NCI-H187 (cell line): ENCODE measurements at regions not wholly inside any gene's neighbourhood (a gene's known extent, or its start where the extent isn't known, plus 50 kb on each side); places are given as distances from the start of the nearest gene placed in this dataset.

ENCODE experiments used
- DNase-seq, 2 experiments: peaks; one replicate each; lab custom pipeline; 2025; lab: John Stamatoyannopoulos, UW

DNA sequence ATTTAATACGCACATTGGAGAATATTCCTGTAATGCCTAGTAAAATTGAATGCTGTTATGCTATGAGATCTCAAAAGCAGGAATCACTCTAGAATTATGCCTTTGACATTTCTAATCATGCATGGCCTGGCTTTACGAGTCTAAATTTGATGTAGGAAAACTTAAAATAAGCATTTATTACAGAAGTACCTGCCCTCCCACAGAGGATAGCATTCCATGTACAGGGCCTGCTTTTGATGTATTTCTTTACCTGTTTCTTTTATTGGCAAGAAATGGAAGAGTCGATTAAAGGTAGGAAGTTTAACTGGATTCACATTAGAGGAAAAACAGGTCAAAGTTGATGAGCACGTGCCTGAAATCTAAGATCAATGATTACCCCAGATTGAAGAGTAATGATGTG is 219.5 kb downstream of the PCDH7 start:
- DNase-seq = no peak

DNA sequence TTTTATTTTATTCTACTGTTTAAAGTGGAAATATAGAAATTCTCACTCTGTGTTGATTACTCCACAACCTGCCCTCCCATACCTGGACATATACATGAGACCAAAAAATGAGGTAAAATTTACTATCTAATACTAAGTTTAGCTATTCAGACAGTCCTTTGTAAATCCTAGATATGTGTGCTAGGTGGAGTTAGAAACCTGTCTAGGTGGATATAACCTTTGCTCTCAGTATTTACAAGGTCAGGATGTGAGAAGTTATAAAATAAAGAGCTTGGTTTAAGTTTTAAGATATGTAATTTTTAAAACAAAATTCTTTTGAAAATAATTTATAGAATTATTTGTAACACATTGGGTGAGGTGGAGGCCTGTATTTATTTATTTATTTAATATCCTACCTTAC is 221.5 kb downstream of the PCDH7 start:
- no peak for DNase-seq

- no peak for DNase-seq
Observed at GRCh38 chr4:30943356-30943755, 223.2 kb downstream of the PCDH7 start.

GRCh38 chr4:30945586-30945985 is 225.4 kb downstream of the PCDH7 start:
- DNase-seq = no peak

- DNase-seq = no peak
Observed at GRCh38 chr4:30946288-30946687, 226.1 kb downstream of the PCDH7 start.

GRCh38 chr4:30948653-30949052 is 228.5 kb downstream of the PCDH7 start:
- DNase-seq = no peak

- DNase-seq = no peak
Observed at GRCh38 chr4:30950737-30951136, 230.6 kb downstream of the PCDH7 start.

- DNase-seq = no peak
Observed at GRCh38 chr4:30952526-30953219, 232.5 kb downstream of the PCDH7 start.

DNA sequence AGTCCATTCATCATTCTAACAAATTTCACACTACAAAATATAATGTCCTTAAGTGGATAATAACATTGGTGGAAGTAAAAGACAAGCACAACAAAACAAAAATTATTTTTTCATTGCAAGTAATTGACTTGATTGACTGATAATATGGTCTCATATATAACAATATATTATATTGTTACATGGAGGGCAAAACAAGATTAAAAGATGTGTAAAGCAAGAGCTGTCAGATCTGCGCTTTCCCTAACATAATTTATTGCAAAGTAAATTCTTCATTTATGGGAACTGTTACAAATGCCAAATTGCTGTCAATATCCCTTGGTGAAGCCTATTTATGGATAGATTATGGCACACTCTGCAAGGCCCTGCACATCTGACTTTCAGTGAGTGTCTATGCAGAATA is 233.6 kb downstream of the PCDH7 start:
- DNase-seq = no peak

GRCh38 chr4:30956916-30957315 is 236.7 kb downstream of the PCDH7 start:
- DNase-seq = no peak

DNA sequence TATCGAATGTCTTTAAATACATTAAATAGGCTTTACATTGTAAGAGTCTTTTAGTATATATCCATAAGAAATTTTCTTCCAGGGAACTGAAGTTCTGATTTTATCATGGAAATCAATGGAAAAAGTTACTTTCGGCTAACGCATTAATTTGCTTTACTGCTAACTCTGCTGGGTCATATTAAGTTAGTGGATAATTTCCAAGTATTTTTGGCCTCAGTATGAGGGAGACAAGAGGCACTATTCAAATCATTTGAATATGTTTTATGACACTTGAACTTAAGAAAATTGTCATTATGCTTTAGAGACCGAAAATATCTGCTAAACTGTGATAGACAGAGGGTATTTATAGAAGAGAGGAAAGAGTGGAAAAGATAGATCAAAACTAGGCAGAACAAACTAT is 237.5 kb downstream of the PCDH7 start:
- DNase-seq = no peak

- no peak for DNase-seq
Observed at GRCh38 chr4:30959781-30960485, 239.8 kb downstream of the PCDH7 start.

- DNase-seq = no peak
Observed at GRCh38 chr4:30962939-30963338, 242.8 kb downstream of the PCDH7 start.

DNA sequence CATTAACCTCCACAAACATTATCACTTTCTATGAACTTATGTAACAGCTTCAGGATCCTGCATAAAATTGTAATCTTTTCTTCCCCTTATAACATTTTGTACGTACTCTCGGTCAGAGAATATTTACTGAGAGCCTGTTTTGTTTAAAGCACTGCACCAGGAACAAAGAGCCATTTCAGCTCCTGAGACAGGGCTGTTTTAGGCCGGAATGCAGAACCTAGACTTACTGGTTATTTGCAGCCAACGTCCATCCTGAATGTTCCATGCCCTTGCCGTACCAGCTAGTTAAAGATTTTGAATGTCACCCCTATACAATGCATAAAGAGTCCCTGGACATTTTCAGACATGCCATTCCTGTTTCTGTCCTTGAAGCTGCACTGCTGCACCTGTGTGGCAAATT is 248.8 kb downstream of the PCDH7 start:
- no peak for DNase-seq

DNA sequence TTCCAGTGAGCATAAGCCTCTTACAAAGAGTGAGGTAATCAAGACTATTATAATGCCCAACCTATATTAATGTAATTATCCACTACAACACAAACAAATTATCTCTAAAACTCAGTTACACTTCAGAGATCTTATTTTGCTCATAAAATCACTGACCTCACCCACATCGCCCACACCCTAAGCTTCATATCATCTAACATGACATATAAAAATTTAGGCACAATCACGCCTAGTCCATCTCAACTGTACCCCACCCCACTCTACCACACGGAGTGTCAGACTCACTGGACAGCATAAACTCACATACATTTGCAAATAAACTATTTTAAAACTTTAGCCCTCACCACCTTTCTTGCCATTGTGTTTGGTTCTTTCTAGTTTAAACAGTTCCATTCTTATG is 252.4 kb downstream of the PCDH7 start:
- no peak for DNase-seq

DNA sequence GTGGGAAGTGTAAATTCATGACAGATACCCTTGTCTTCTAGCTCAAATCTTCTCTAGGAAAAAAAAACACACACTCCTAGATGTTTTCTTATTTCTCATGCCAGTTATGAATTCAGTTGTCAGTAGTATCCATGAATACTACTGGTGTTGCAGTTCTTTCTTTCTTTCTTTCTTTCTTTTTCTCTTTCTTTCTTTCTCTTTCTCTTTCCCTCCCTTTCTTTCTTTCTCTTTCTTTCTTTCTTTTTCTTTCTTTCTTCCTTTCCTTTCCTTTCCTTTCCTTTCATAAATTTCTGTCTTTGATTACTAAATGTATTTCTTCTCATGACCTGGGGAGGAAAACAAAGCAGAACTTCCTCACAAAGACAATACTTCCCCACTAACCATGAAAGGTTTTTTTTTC is 253.8 kb downstream of the PCDH7 start:
- DNase-seq = no peak

- no peak for DNase-seq
Observed at GRCh38 chr4:30979402-30979801, 259.2 kb downstream of the PCDH7 start.

DNA sequence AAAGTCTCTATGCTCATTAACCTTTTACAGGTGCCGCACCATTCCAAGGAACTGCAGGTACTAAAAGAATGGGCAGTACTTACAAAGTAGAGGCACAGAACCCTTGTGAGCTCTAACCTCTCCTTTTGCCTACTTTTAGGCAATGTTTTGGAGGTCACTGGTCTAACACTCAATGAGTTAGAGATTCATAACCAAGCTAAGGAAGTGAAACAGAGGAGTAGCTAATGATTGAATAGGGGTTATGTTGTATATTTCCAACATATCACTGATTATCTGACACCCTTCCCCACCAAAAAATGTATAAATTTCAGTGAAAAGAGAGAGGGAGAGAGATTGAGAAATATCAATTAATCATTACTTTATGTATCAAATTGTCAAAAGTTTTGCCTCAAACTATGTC is 269.3 kb downstream of the PCDH7 start:
- no peak for DNase-seq

GRCh38 chr4:30996841-30997240 is 276.7 kb downstream of the PCDH7 start:
- DNase-seq = no peak

GRCh38 chr4:31005037-31005436 is 284.9 kb downstream of the PCDH7 start:
- no peak for DNase-seq

- DNase-seq = no peak
Observed at GRCh38 chr4:31007858-31008257, 287.7 kb downstream of the PCDH7 start.

DNA sequence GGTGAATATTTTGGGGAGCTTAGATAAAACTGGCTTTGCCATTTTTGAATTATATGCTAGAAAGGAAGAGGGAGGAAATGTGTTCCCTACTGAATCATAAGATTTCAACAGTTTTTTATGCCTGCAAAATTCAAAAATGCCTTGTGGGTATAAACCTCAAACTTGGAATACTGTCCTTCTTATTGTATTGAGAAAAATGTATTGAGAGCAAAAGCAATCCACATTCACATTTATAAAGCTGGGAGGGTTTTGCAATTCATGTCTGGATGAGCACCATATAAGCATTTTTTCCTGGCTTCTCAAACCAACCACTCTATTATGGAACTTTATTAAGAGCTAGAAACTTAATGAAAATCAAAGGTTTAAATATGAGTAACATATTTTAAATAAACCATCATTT is 289.8 kb downstream of the PCDH7 start:
- DNase-seq = no peak

DNA sequence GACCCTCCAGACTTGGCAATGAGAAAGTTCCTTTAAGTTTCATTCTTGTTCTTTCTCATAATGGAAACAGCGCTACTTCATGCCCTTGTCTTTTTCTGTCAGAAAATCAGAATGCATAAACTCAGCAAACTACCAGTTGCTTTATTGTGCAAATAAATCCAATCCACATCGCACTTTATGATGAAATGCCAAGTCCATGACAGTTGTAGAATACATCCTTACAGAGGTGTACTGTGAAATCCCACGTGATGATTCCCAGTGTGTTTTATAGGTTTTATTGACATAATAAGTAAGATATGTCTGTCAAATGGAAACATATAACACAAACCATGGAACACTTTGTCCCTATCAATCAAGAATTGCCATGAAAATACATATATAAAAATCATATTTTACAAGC is 295.0 kb downstream of the PCDH7 start:
- DNase-seq = no peak
